Omental fat pad (tissue), 3 donors: ENCODE measurements at regions not wholly inside any gene's neighbourhood (a gene's known extent, or its start where the extent isn't known, plus 50 kb on each side); places are given as distances from the start of the nearest gene placed in this dataset.

ENCODE experiments used
- ATAC-seq: fragments of 150-250 bp; one replicate; pipeline ENCODE4 v1.9.1; 2016; ENCODE audit warnings: mild to moderate bottlenecking, moderate library complexity; ENCODE audit not compliant: low FRiP score
- DNase-seq: peaks from one replicate; pipeline ENCODE4 v3.0.0-alpha.2; 2019; ENCODE audit warnings: low spot score
- CTCF ChIP-seq, 3 donors: fragments of 450-650 bp; IDR thresholded peaks; one replicate each; pipeline ENCODE4 v1.5.1; 2016 to 2017; ENCODE audit warnings: antibody characterized with exemption in 3 of 3, mild to moderate bottlenecking in 3 of 3, moderate library complexity in 2 of 3

- ATAC-seq (no peak), DNase-seq (no peak)
- no peak for TF ChIP-seq CTCF (IDR thresholded peaks at IDR 0.05)
These were observed 70.4 kb downstream of the MAGEF1 start for GRCh38 chr3:184641430-184641829.

- no peak for TF ChIP-seq CTCF (IDR thresholded peaks at IDR 0.05)
- ATAC-seq (no peak), DNase-seq (no peak)
These were observed 72.5 kb downstream of the MAGEF1 start for GRCh38 chr3:184639351-184639750.

GRCh38 chr3:184637705-184638104 is 74.2 kb downstream of the MAGEF1 start:
- DNase-seq (no peak), ATAC-seq (no peak)
- TF ChIP-seq CTCF (IDR thresholded peaks at IDR 0.05): no peak

- no peak for ATAC-seq
- TF ChIP-seq CTCF (IDR thresholded peaks at IDR 0.05): no peak
- no peak for DNase-seq
These were observed 75.0 kb downstream of the MAGEF1 start for GRCh38 chr3:184636741-184637316.

GRCh38 chr3:184635774-184636173 is 74.2 kb downstream of the EPHB3 start:
- ATAC-seq: no peak
- DNase-seq: no peak
- no peak for TF ChIP-seq CTCF (IDR thresholded peaks at IDR 0.05)

GRCh38 chr3:184635126-184635525 is 73.5 kb downstream of the EPHB3 start:
- ATAC-seq (no peak), DNase-seq (no peak)
- TF ChIP-seq CTCF (IDR thresholded peaks at IDR 0.05): no peak

- ATAC-seq (no peak), DNase-seq (no peak)
- TF ChIP-seq CTCF (IDR thresholded peaks at IDR 0.05): no peak
These were observed 71.6 kb downstream of the EPHB3 start for GRCh38 chr3:184633237-184633579.
